ENCODE measurements at regions not wholly inside any gene's neighbourhood (a gene's known extent, or its start where the extent isn't known, plus 50 kb on each side); places are given as distances from the start of the nearest gene placed in this dataset.

DNA sequence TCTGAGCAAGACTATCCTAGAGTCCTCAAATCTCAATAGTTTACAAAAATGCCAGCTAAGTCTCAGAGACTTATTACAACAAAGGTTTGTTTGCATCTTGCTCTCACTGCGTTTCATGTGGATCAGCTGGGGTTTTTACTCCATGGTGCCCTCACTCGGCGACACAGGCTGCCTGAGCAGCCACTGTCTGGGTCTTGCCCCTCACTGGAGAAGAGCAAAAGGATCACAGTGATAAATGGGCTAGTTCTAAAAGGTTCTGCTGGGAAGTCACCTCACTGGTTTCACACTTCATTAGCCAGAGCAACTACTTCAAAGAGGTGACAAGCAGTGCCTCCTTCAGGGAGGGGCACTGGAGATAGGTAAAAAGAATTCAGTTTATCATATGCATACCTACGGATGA lies 392.0 kb downstream of the RPL10L start:
- intact Hi-C loops (cut with micrococcal nuclease), result no loop called here
- no peaks in the 10 kb centered on the region for H3K27me3 ChIP-seq (ENCODE audit: insufficient read depth, low read length)
- H3K9me2 ChIP-seq (ENCODE audit: insufficient read depth), result no peaks in the 10 kb centered on the region
- H3K79me2 ChIP-seq (ENCODE audit: insufficient read depth, low read length), result no peaks in the 10 kb centered on the region
- no peaks in the 10 kb centered on the region for H3K4me1 ChIP-seq (ENCODE audit: control insufficient read depth in 1 of 2, insufficient read depth in 2 of 2, low read length in 2 of 2)
- POLR2A ChIA-PET, result no interaction called here
- H3K36me3 ChIP-seq (ENCODE audit: control insufficient read depth in 1 of 2, insufficient read depth in 2 of 2, low read length in 2 of 2), result no peaks in the 10 kb centered on the region
- TF ChIP-seq CEBPB (IDR thresholded peaks at IDR 0.05; ENCODE audit: low read depth) (no peak), JUND (IDR thresholded peaks at IDR 0.05) (no peak), EZH2phosphoT487 (IDR thresholded peaks at IDR 0.05; ENCODE audit: borderline replicate concordance) (no peak), SIN3A (IDR thresholded peaks at IDR 0.05; ENCODE audit: low read depth) (no peak), CBX3 (IDR thresholded peaks at IDR 0.05; ENCODE audit: low read depth) (no peak)
- H3K4me3 ChIP-seq (replicated peaks in 1 of 2; ENCODE audit: low read depth in 1 of 2, low read length in 2 of 2), result no peak overlapping the region
- DNase-seq (ENCODE audit: low read depth, low spot score), result no peak
- H3K4me2 ChIP-seq (ENCODE audit: low read length), result no peak overlapping the region
- no peak overlapping the region for H3K27ac ChIP-seq (ENCODE audit: low read depth, low read length)
- no peak overlapping the region for H3K9ac ChIP-seq (ENCODE audit: low read length)
- ATAC-seq, result no peak
- no TSS peak for BruUV-seq (replicated peaks)
- no peaks in the 10 kb centered on the region for H3K9me3 ChIP-seq (ENCODE audit: control insufficient read depth in 1 of 2, insufficient read depth in 1 of 2, low read depth in 1 of 2, low read length in 2 of 2)
- H2AFZ ChIP-seq (ENCODE audit: low read depth, low read length, poor library complexity, severe bottlenecking), result no peak overlapping the region
- CTCF ChIA-PET, result no interaction called here
- RAD21 ChIA-PET (ENCODE audit: low non-redundant PET in 1 of 2, low total read pairs in 2 of 2, uncharacterized antibody in 2 of 2, unreplicated experiment in 2 of 2), result no interaction called here
- no peaks in the 10 kb centered on the region for H4K20me1 ChIP-seq (ENCODE audit: insufficient read depth)

DNA sequence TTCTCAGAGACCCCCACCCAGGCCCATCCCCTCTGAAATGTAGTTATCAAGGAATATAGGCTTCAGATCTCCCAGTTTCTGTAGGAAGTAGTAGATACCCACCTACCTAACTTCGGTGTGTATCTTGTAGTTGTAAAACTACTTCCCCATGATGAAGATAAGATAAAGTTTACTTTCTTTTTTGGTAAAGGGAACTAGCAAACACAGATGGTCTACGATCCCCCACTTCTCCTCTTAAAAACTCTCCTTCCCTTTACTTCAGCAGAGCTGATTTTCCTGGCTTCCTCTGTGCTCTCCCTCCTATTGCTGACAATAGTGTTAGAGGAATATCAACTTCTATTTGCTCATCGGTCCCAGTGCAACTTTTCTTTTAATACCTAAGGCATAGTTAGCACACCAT lies 395.2 kb downstream of the RPL10L start:
- ATAC-seq (no peak), DNase-seq (ENCODE audit: low read depth, low spot score) (no peak)
- H3K36me3 ChIP-seq (ENCODE audit: control insufficient read depth in 1 of 2, insufficient read depth in 2 of 2, low read length in 2 of 2), result no peaks in the 10 kb centered on the region
- H2AFZ ChIP-seq (ENCODE audit: low read depth, low read length, poor library complexity, severe bottlenecking), result no peak overlapping the region
- H3K4me2 ChIP-seq (ENCODE audit: low read length), result no peak overlapping the region
- intact Hi-C loops (cut with micrococcal nuclease), result no loop called here
- no peak for TF ChIP-seq ELF1 (IDR thresholded peaks at IDR 0.05; ENCODE audit: borderline replicate concordance, low read depth)
- TF ChIP-seq RAD21 (IDR thresholded peaks at IDR 0.05; ENCODE audit: low read depth), result no peak
- TF ChIP-seq SP1 (IDR thresholded peaks at IDR 0.05; ENCODE audit: low read depth), result no peak
- TF ChIP-seq YY1 (IDR thresholded peaks at IDR 0.05; ENCODE audit: extremely low read depth, insufficient replicate concordance, low read depth, low read length), result no peak
- TF ChIP-seq SIN3A (IDR thresholded peaks at IDR 0.05; ENCODE audit: low read depth), result no peak
- no peak for TF ChIP-seq JUND (IDR thresholded peaks at IDR 0.05)
- TF ChIP-seq TCF7L2 (IDR thresholded peaks at IDR 0.05; ENCODE audit: borderline replicate concordance, extremely low read depth, insufficient read depth, insufficient read length), result no peak
- no peak for TF ChIP-seq EGR1 (IDR thresholded peaks at IDR 0.05; ENCODE audit: low read depth)
- TF ChIP-seq CEBPB (IDR thresholded peaks at IDR 0.05; ENCODE audit: low read depth), result no peak
- no peak for TF ChIP-seq ZFX (IDR thresholded peaks at IDR 0.05)
- ChIA-PET POLR2A (no interaction called here), CTCF (no interaction called here), RAD21 (ENCODE audit: low non-redundant PET in 1 of 2, low total read pairs in 2 of 2, uncharacterized antibody in 2 of 2, unreplicated experiment in 2 of 2) (no interaction called here)
- H3K9me2 ChIP-seq (ENCODE audit: insufficient read depth), result no peaks in the 10 kb centered on the region
- no peaks in the 10 kb centered on the region for H3K4me1 ChIP-seq (ENCODE audit: control insufficient read depth in 1 of 2, insufficient read depth in 2 of 2, low read length in 2 of 2)
- no peak overlapping the region for H3K9ac ChIP-seq (ENCODE audit: low read length)
- H3K79me2 ChIP-seq (ENCODE audit: insufficient read depth, low read length), result no peaks in the 10 kb centered on the region
- H3K4me3 ChIP-seq (replicated peaks in 1 of 2; ENCODE audit: low read depth in 1 of 2, low read length in 2 of 2), result no peak overlapping the region
- no peaks in the 10 kb centered on the region for H3K27me3 ChIP-seq (ENCODE audit: insufficient read depth, low read length)
- H4K20me1 ChIP-seq (ENCODE audit: insufficient read depth), result no peaks in the 10 kb centered on the region
- H3K27ac ChIP-seq (ENCODE audit: low read depth, low read length), result no peak overlapping the region
- H3K9me3 ChIP-seq (ENCODE audit: control insufficient read depth in 1 of 2, insufficient read depth in 1 of 2, low read depth in 1 of 2, low read length in 2 of 2), result no peaks in the 10 kb centered on the region; a peak in 1 of 4 replicates
- BruUV-seq (replicated peaks), result no TSS peak

All from HCT116 (cell line).